ENCODE measurements at regions not wholly inside any gene's neighbourhood (a gene's known extent, or its start where the extent isn't known, plus 50 kb on each side); places are given as distances from the start of the nearest gene placed in this dataset.

- no peak for TF ChIP-seq RXRA (IDR thresholded peaks at IDR 0.05; ENCODE audit: insufficient read depth, low read depth, low read length)
Measured at GRCh38 chr11:69969890-69970784, 108.0 kb upstream of the ANO1 start (continued).
